H9 (cell line): ENCODE measurements at regions not wholly inside any gene's neighbourhood (a gene's known extent, or its start where the extent isn't known, plus 50 kb on each side); places are given as distances from the start of the nearest gene placed in this dataset.

Experiments
- DNase-seq: peaks from one replicate; pipeline ENCODE4 v3.0.0-alpha.2; 2017
- H2AFZ ChIP-seq: one replicate; pipeline ENCODE4 v1.6.1; 2013; ENCODE audit warnings: mild to moderate bottlenecking, low read length, control low read depth, moderate library complexity
- H2AK5ac ChIP-seq: 2 replicates; pipeline ENCODE4 v1.6.1; 2013; ENCODE audit warnings: low read length, control low read depth, mixed read lengths; ENCODE audit not compliant: insufficient read length
- H2BK120ac ChIP-seq: one replicate; pipeline ENCODE4 v1.6.1; 2013; ENCODE audit warnings: low read depth, mild to moderate bottlenecking, low read length, control low read depth, inconsistent platforms; ENCODE audit not compliant: poor library complexity, severe bottlenecking
- H2BK12ac ChIP-seq: 2 replicates; pipeline ENCODE4 v1.6.1; 2013; ENCODE audit warnings: low read length, control low read depth, mixed read lengths, low read depth; ENCODE audit not compliant: insufficient read length
- H2BK15ac ChIP-seq: 2 replicates; pipeline ENCODE4 v1.6.1; 2013; ENCODE audit warnings: low read depth, low read length, control low read depth
- H2BK20ac ChIP-seq: one replicate; pipeline ENCODE4 v1.6.1; 2013; ENCODE audit warnings: low read depth, mild to moderate bottlenecking, low read length, control low read depth, inconsistent platforms; ENCODE audit not compliant: poor library complexity, severe bottlenecking
- H2BK5ac ChIP-seq: 2 replicates; pipeline ENCODE4 v1.6.1; 2013; ENCODE audit warnings: low read length, control low read depth, mixed read lengths; ENCODE audit not compliant: insufficient read length
- H3K14ac ChIP-seq: 2 replicates; pipeline ENCODE4 v1.6.1; 2013; ENCODE audit warnings: low read length, control low read depth; ENCODE audit not compliant: insufficient read depth
- H3K18ac ChIP-seq: 2 replicates; pipeline ENCODE4 v1.6.1; 2013; ENCODE audit warnings: low read depth, mild to moderate bottlenecking, mixed read lengths, low read length, control low read depth; ENCODE audit not compliant: insufficient read length
- H3K23ac ChIP-seq: 2 replicates; pipeline ENCODE4 v1.6.1; 2013; ENCODE audit warnings: low read length, control low read depth, mixed read lengths, low read depth; ENCODE audit not compliant: insufficient read length
- H3K23me2 ChIP-seq: 2 replicates; pipeline ENCODE4 v1.6.1; 2013; ENCODE audit warnings: low read depth, mild to moderate bottlenecking, mixed read lengths, low read length, control low read depth; ENCODE audit not compliant: insufficient read length, poor library complexity, severe bottlenecking
- H3K27ac ChIP-seq: 2 replicates; pipeline ENCODE4 v1.5.1; 2013; ENCODE audit warnings: low read length, control low read depth, mixed read lengths, low read depth; ENCODE audit not compliant: insufficient read length
- H3K27me3 ChIP-seq: 2 replicates; pipeline ENCODE4 v1.6.1; 2013; ENCODE audit warnings: low read length, control low read depth, inconsistent platforms; ENCODE audit not compliant: insufficient read depth
- H3K4ac ChIP-seq: 2 replicates; pipeline ENCODE4 v1.6.1; 2013; ENCODE audit warnings: low read depth, mild to moderate bottlenecking, control low read depth, inconsistent platforms, low read length, moderate library complexity
- H3K4me1 ChIP-seq: 2 replicates; pipeline ENCODE4 v1.6.1; 2013; ENCODE audit warnings: low read length, control low read depth, inconsistent platforms; ENCODE audit not compliant: insufficient read depth
- H3K4me2 ChIP-seq: 2 replicates; pipeline ENCODE4 v1.6.1; 2013; ENCODE audit warnings: low read length, control low read depth, mixed read lengths; ENCODE audit not compliant: insufficient read length, insufficient read depth
- H3K56ac ChIP-seq: 2 replicates; pipeline ENCODE4 v1.6.1; 2013; ENCODE audit warnings: low read depth, mild to moderate bottlenecking, mixed read lengths, low read length, control low read depth; ENCODE audit not compliant: insufficient read length
- H3K79me1 ChIP-seq: 2 replicates; pipeline ENCODE4 v1.6.1; 2013; ENCODE audit warnings: low read depth, mild to moderate bottlenecking, moderate library complexity, low read length, control low read depth, inconsistent platforms; ENCODE audit not compliant: insufficient read depth, poor library complexity, severe bottlenecking
- H3K79me2 ChIP-seq: 2 replicates; pipeline ENCODE4 v1.6.1; 2013; ENCODE audit warnings: low read length, control low read depth, inconsistent platforms; ENCODE audit not compliant: insufficient read depth
- H3K9ac ChIP-seq: 2 replicates; pipeline ENCODE4 v1.6.1; 2013; ENCODE audit warnings: low read length, control low read depth, mixed read lengths; ENCODE audit not compliant: insufficient read length; ENCODE audit errors: extremely low read depth
- H3K9me3 ChIP-seq: one replicate; pipeline ENCODE4 v1.6.1; 2013; ENCODE audit warnings: low read depth, low read length, inconsistent platforms; ENCODE audit not compliant: control insufficient read depth
- H3T11ph ChIP-seq: one replicate; pipeline ENCODE4 v1.6.1; 2013; ENCODE audit warnings: mild to moderate bottlenecking, low read length, control low read depth, inconsistent platforms
- H4K20me1 ChIP-seq: one replicate; pipeline ENCODE4 v1.6.1; 2013; ENCODE audit not compliant: control insufficient read depth, insufficient read length, insufficient read depth
- H4K5ac ChIP-seq: 2 replicates; pipeline ENCODE4 v1.6.1; 2013; ENCODE audit warnings: low read depth, mild to moderate bottlenecking, mixed read lengths, low read length, control low read depth; ENCODE audit not compliant: insufficient read length
- H4K8ac ChIP-seq: replicated peaks from 2 replicates; pipeline ENCODE4 v1.6.1; 2013; ENCODE audit warnings: low read length, control low read depth, mixed read lengths, low read depth; ENCODE audit not compliant: insufficient read length
- H4K91ac ChIP-seq: 2 replicates; pipeline ENCODE4 v1.6.1; 2013; ENCODE audit warnings: low read depth, mild to moderate bottlenecking, moderate library complexity, mixed read lengths, low read length, control low read depth; ENCODE audit not compliant: insufficient read length
- H3K27ac Mint-ChIP-seq, 3 experiments: 2 replicates in 2 of 3; 3 replicates in 1 of 3; pipeline ENCODE4 v1.8.0; 2020 to 2021; ENCODE audit warnings: mixed read lengths in 3 of 3, mild to moderate bottlenecking in 1 of 3, moderate library complexity in 1 of 3
- H3K27me3 Mint-ChIP-seq: 2 replicates; pipeline ENCODE4 v1.8.0; 2021; ENCODE audit warnings: low read depth, mild to moderate bottlenecking, moderate library complexity, mixed read lengths
- H3K36me3 Mint-ChIP-seq, 3 experiments: 2 replicates in 2 of 3; 3 replicates in 1 of 3; pipeline ENCODE4 v1.8.0; 2020 to 2021; ENCODE audit warnings: low read depth in 3 of 3, mixed read lengths in 3 of 3; ENCODE audit not compliant: insufficient read depth in 1 of 3
- H3K4me1 Mint-ChIP-seq, 2 experiments: 2 replicates each; pipeline ENCODE4 v1.8.0; 2020; ENCODE audit warnings: mixed read lengths in 2 of 2
- H3K4me3 Mint-ChIP-seq, 2 experiments: 2 replicates in 1 of 2; 3 replicates in 1 of 2; pipeline ENCODE4 v1.8.0; 2020 to 2021; ENCODE audit warnings: mild to moderate bottlenecking in 2 of 2, mixed read lengths in 2 of 2, moderate library complexity in 1 of 2
- H3K9me3 Mint-ChIP-seq, 2 experiments: 2 replicates in 1 of 2; 3 replicates in 1 of 2; pipeline ENCODE4 v1.8.0; 2020; ENCODE audit warnings: mild to moderate bottlenecking in 2 of 2, mixed read lengths in 2 of 2, moderate library complexity in 1 of 2
- WGBS: extraction: QIAGEN DNeasy Blood & Tissue Kit; methylation state at CpG from one replicate; pipeline ENCODE4 v1.1.7; 2013; ENCODE audit warnings: missing lambda C conversion rate, low lambda C conversion rate, mixed read lengths; ENCODE audit not compliant: insufficient read length; ENCODE audit errors: extremely low coverage; 5-methylcytosine and 5-hydroxymethylcytosine counted together
- TF ChIP-seq, protein P1 (sequence below): fragments of 200-600 bp; sonication (generic); conservative IDR thresholded peaks from 3 replicates; pipeline ENCODE4 v1.8.0; 2021; ENCODE audit warnings: antibody characterized with exemption, mild to moderate bottlenecking

- no peaks in the 10 kb centered on the region for H3K23me2 ChIP-seq
- no peaks in the 10 kb centered on the region for H3K9me3 ChIP-seq
- no peak overlapping the region for H3K4ac ChIP-seq
- Mint-ChIP-seq H3K36me3 (peaks cover 0 to 1% (median 0%) of the 10 kb centered on the region in 3 experiments; a peak in 1 of 7 replicates), H3K9me3 (peaks cover 0 to 63% of the 10 kb centered on the region in 2 experiments; a peak in 4 of 5 replicates), H3K27ac (no peak overlapping the region), H3K4me3 (no peak overlapping the region), H3K4me1 (no peaks in the 10 kb centered on the region), H3K27me3 (no peaks in the 10 kb centered on the region; the same call in 1 of the 2 replicates)
- TF ChIP-seq, protein P1, sequence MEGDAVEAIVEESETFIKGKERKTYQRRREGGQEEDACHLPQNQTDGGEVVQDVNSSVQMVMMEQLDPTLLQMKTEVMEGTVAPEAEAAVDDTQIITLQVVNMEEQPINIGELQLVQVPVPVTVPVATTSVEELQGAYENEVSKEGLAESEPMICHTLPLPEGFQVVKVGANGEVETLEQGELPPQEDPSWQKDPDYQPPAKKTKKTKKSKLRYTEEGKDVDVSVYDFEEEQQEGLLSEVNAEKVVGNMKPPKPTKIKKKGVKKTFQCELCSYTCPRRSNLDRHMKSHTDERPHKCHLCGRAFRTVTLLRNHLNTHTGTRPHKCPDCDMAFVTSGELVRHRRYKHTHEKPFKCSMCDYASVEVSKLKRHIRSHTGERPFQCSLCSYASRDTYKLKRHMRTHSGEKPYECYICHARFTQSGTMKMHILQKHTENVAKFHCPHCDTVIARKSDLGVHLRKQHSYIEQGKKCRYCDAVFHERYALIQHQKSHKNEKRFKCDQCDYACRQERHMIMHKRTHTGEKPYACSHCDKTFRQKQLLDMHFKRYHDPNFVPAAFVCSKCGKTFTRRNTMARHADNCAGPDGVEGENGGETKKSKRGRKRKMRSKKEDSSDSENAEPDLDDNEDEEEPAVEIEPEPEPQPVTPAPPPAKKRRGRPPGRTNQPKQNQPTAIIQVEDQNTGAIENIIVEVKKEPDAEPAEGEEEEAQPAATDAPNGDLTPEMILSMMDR, result no peak
- H3K56ac ChIP-seq, result no peak overlapping the region
- no peak overlapping the region for H2AFZ ChIP-seq
- H3T11ph ChIP-seq, result no peak overlapping the region
- no peak overlapping the region for H2BK12ac ChIP-seq
- no CpG with 5 or more reads among the region's 2 CpGs for WGBS
- DNase-seq, result no peak
- no peak overlapping the region for H4K91ac ChIP-seq
- H3K18ac ChIP-seq, result no peak overlapping the region
- no peaks in the 10 kb centered on the region for H3K27me3 ChIP-seq
- no peaks in the 10 kb centered on the region for H3K79me1 ChIP-seq
- H2BK5ac ChIP-seq, result no peak overlapping the region
- H3K4me2 ChIP-seq, result no peak overlapping the region
- no peak overlapping the region for H4K8ac ChIP-seq
- no peak overlapping the region for H2AK5ac ChIP-seq
- no peak overlapping the region for H3K27ac ChIP-seq
- H2BK20ac ChIP-seq, result no peak overlapping the region
- H2BK120ac ChIP-seq, result no peak overlapping the region
- no peaks in the 10 kb centered on the region for H3K79me2 ChIP-seq
- no peaks in the 10 kb centered on the region for H3K4me1 ChIP-seq
- no peak overlapping the region for H3K9ac ChIP-seq
- no peak overlapping the region for H3K23ac ChIP-seq
- no peak overlapping the region for H2BK15ac ChIP-seq
- H4K5ac ChIP-seq, result no peak overlapping the region
- H3K14ac ChIP-seq, result no peak overlapping the region
- no peaks in the 10 kb centered on the region for H4K20me1 ChIP-seq
Observed at GRCh38 chrX:34884817-34885216, 57.8 kb upstream of the FAM47B start.
